ENCODE measurements at regions not wholly inside any gene's neighbourhood (a gene's known extent, or its start where the extent isn't known, plus 50 kb on each side); places are given as distances from the start of the nearest gene placed in this dataset.

- ATAC-seq, result no peak
- no peak for DNase-seq
- intact Hi-C loops (cut with DNase I, micrococcal nuclease), result no loop called here
- H3K4me1 ChIP-seq (ENCODE audit: low read depth), result no peaks in the 10 kb centered on the region
- no peaks in the 10 kb centered on the region for H3K36me3 ChIP-seq (ENCODE audit: low read depth)
- H3K4me3 ChIP-seq, result no peak overlapping the region
- H3K9me3 ChIP-seq, result peaks cover 33% of the 10 kb centered on the region
- no peak for TF ChIP-seq CTCF (IDR thresholded peaks at IDR 0.05)
These were observed 424.9 kb upstream of the MYT1L start for GRCh38 chr2:2755990-2756389.

DNA sequence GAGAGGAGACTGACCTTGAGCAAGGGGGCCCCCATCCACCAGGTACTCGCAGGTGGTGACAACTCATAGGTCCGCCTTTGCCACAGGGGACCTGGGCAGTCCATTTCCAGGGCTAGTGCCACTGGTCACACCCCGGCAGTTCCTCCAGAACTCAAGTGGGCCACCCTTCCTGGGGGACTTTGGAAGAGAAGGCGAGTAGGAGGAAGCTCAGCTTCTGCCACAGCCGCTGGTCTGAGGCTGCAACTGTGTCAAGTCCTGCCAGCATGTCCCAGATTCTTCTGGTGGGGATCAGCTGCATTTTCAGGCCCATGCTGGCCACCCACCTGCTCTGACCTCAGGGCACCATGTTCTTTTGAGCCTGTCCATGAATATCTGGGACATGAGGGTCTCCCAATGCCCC lies 423.9 kb upstream of the MYT1L start:
- Histone ChIP-seq H3K9me3 (peaks cover 29% of the 10 kb centered on the region), H3K4me3 (no peak overlapping the region), H3K36me3 (ENCODE audit: low read depth) (no peaks in the 10 kb centered on the region), H3K4me1 (ENCODE audit: low read depth) (no peaks in the 10 kb centered on the region)
- intact Hi-C loops (cut with DNase I, micrococcal nuclease), result no loop called here
- no peak for ATAC-seq
- no peak for DNase-seq
- TF ChIP-seq CTCF (IDR thresholded peaks at IDR 0.05), result no peak

GRCh38 chr2:2751715-2752315 lies 420.7 kb upstream of the MYT1L start:
- TF ChIP-seq CTCF (IDR thresholded peaks at IDR 0.05), result no peak
- Histone ChIP-seq H3K9me3 (peaks cover 29% of the 10 kb centered on the region), H3K4me1 (ENCODE audit: low read depth) (no peaks in the 10 kb centered on the region), H3K36me3 (ENCODE audit: low read depth) (no peaks in the 10 kb centered on the region), H3K4me3 (no peak overlapping the region)
- ATAC-seq (no peak), DNase-seq (no peak)
- intact Hi-C loops (cut with DNase I, micrococcal nuclease), result no loop called here

GRCh38 chr2:2750867-2751714 lies 420.0 kb upstream of the MYT1L start:
- no peaks in the 10 kb centered on the region for H3K36me3 ChIP-seq (ENCODE audit: low read depth)
- H3K4me1 ChIP-seq (ENCODE audit: low read depth), result no peaks in the 10 kb centered on the region
- no peak for DNase-seq
- intact Hi-C loops (cut with DNase I, micrococcal nuclease), result no loop called here
- ATAC-seq, result no peak
- H3K4me3 ChIP-seq, result no peak overlapping the region
- H3K9me3 ChIP-seq, result peaks cover 29% of the 10 kb centered on the region
- no peak for TF ChIP-seq CTCF (IDR thresholded peaks at IDR 0.05)

GRCh38 chr2:2749206-2749598 lies 418.1 kb upstream of the MYT1L start:
- no peaks in the 10 kb centered on the region for H3K4me1 ChIP-seq (ENCODE audit: low read depth)
- TF ChIP-seq CTCF (IDR thresholded peaks at IDR 0.05), result no peak
- no peak overlapping the region for H3K4me3 ChIP-seq
- ATAC-seq (no peak), DNase-seq (no peak)
- peaks cover 22% of the 10 kb centered on the region for H3K9me3 ChIP-seq
- intact Hi-C loops (cut with DNase I, micrococcal nuclease), result no loop called here
- H3K36me3 ChIP-seq (ENCODE audit: low read depth), result no peaks in the 10 kb centered on the region

Data from mucosa of descending colon (tissue), 3 donors.